Adrenal gland (tissue), 5 donors: ENCODE measurements at regions not wholly inside any gene's neighbourhood (a gene's known extent, or its start where the extent isn't known, plus 50 kb on each side); places are given as distances from the start of the nearest gene placed in this dataset.

Source experiments
- CTCF ChIP-seq, 6 experiments: fragments of 450-650 bp in 4 of 6; fragments of 200-600 bp in 2 of 6; sonication (generic) in 1 of 6; IDR thresholded peaks; 1 replicate in 5 of 6; 2 replicates in 1 of 6; pipeline versions ENCODE4 v1.5.1 to v1.8.0; 2016 to 2021; ENCODE audit warnings: antibody characterized with exemption in 6 of 6, mild to moderate bottlenecking in 2 of 6, moderate library complexity in 1 of 6
- POLR2A ChIP-seq, 2 donors: fragments of 450-650 bp; IDR thresholded peaks; one replicate each; pipeline ENCODE4 v1.6.1; 2017; ENCODE audit warnings: antibody characterized with exemption in 2 of 2, mild to moderate bottlenecking in 2 of 2, moderate library complexity in 1 of 2
- donor health status: DM: no; HTN: no; CAD: no.

GRCh38 chr2:180799141-180799540, 181.3 kb upstream of the UBE2E3 start:
- TF ChIP-seq CTCF (IDR thresholded peaks at IDR 0.05) (no peak), POLR2A (IDR thresholded peaks at IDR 0.05) (no peak)
